Caco-2 (cell line): ENCODE measurements at regions not wholly inside any gene's neighbourhood (a gene's known extent, or its start where the extent isn't known, plus 50 kb on each side); places are given as distances from the start of the nearest gene placed in this dataset.
A peak's percentile ranks its signal among the peaks of the same experiment; 100 is the strongest.

Experiments
- BruUV-seq: library from RNA; stranded (reverse); fragments of 400-500 nt; replicated peaks from 2 replicates; lab custom pipeline; 2021; lab: Mats Ljungman, UMichigan
- CTCF ChIA-PET: fragments of 300-600 bp; sonication (Branson Sonifier 250); formaldehyde crosslinking; loops from one replicate; lab custom pipeline; 2022; ENCODE audit warnings: antibody characterized with exemption; lab: Charles Lee
- POLR2A ChIA-PET: fragments of 300-600 bp; sonication (Branson Sonifier 250); formaldehyde crosslinking; loops from one replicate; lab custom pipeline; 2022; ENCODE audit warnings: antibody characterized with exemption; lab: Charles Lee
- DNase-seq, 2 experiments: peaks; one replicate each; pipeline versions ENCODE4 v3.0.0 to v3.0.0-alpha.2; 2020 to 2022
- H3K27me3 ChIP-seq: replicated peaks from 2 replicates; pipeline ENCODE4 v1.6.0; 2011; ENCODE audit warnings: low read length; ENCODE audit not compliant: control insufficient read depth, insufficient read depth
- H3K36me3 ChIP-seq: 2 replicates; pipeline ENCODE4 v1.5.1; 2011; ENCODE audit warnings: low read length; ENCODE audit not compliant: control insufficient read depth, insufficient read depth
- H3K4me1 ChIP-seq: fragments of 250-450 bp; sonication (Bioruptor Pico); 2 replicates; pipeline ENCODE4 v1.5.1; 2020; ENCODE audit warnings: mild to moderate bottlenecking
- H3K4me3 ChIP-seq: 2 replicates; pipeline ENCODE4 v1.5.1; 2011; ENCODE audit warnings: low read depth, mild to moderate bottlenecking, control low read depth, low read length
- H3K9me3 ChIP-seq: fragments of 250-450 bp; sonication (Bioruptor Pico); 2 replicates; pipeline ENCODE4 v1.5.1; 2020; ENCODE audit warnings: mild to moderate bottlenecking, moderate library complexity
- H3K27ac Mint-ChIP-seq: one replicate; pipeline ENCODE4 v1.8.0; 2022; ENCODE audit warnings: mixed read lengths; ENCODE audit not compliant: unreplicated experiment
- H3K27me3 Mint-ChIP-seq: one replicate; pipeline ENCODE4 v1.8.0; 2022; ENCODE audit warnings: mixed read lengths; ENCODE audit not compliant: insufficient read depth, unreplicated experiment
- H3K36me3 Mint-ChIP-seq: one replicate; pipeline ENCODE4 v1.8.0; 2022; ENCODE audit warnings: mild to moderate bottlenecking, mixed read lengths; ENCODE audit not compliant: insufficient read depth, unreplicated experiment
- H3K4me1 Mint-ChIP-seq: one replicate; pipeline ENCODE4 v1.8.0; 2022; ENCODE audit warnings: low read depth, mixed read lengths; ENCODE audit not compliant: unreplicated experiment
- H3K4me3 Mint-ChIP-seq: one replicate; pipeline ENCODE4 v1.8.0; 2022; ENCODE audit warnings: mild to moderate bottlenecking, moderate library complexity, mixed read lengths; ENCODE audit not compliant: unreplicated experiment
- H3K9me3 Mint-ChIP-seq: one replicate; pipeline ENCODE4 v1.8.0; 2022; ENCODE audit warnings: mixed read lengths; ENCODE audit not compliant: unreplicated experiment
- intact Hi-C: fragments of 100-400 bp; cut with micrococcal nuclease; formaldehyde crosslinking; loops from one replicate; pipeline ENCODE4 v1.10.0; 2022; ENCODE audit not compliant: unreplicated experiment
- TF ChIP-seq, protein P1 (sequence below), 2 experiments: fragments of 200-600 bp in 1 of 2; IDR thresholded peaks; 1 replicate in 1 of 2; 2 replicates in 1 of 2; pipeline versions ENCODE4 v1.5.1 to v1.8.0; 2011 to 2022; ENCODE audit warnings: antibody characterized with exemption in 1 of 2, control low read depth in 1 of 2, inconsistent platforms in 1 of 2, low read depth in 1 of 2, low read length in 1 of 2, mild to moderate bottlenecking in 1 of 2, moderate library complexity in 1 of 2; ENCODE audit not compliant: insufficient read depth in 1 of 2, severe bottlenecking in 1 of 2, unreplicated experiment in 1 of 2

DNA sequence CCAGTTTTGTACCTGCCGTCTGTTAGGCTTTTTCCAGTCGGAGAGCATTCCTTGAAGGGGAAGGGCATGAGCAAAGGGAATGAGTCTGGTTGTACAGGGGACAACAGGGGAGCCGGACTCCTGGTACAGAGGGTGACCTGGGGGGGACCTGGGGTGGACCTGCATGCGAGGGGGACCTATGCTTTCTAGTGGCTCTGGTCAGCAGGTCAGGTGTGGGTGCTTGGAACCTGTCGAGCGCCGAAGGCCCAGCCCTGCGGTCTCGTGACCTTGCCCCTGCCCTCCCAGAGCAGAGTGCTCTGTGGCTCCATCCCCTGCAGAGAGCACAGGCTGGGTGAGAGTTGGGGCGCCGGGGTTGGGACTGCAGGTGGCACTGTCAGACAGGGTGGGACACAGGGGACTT, 96.7 kb upstream of the ASAP2 start:
- Mint-ChIP-seq H3K27me3 (no peaks in the 10 kb centered on the region), H3K4me3 (no peak overlapping the region), H3K9me3 (no peaks in the 10 kb centered on the region), H3K36me3 (no peaks in the 10 kb centered on the region), H3K4me1 (peaks cover 17% of the 10 kb centered on the region), H3K27ac (no peak overlapping the region)
- no peaks in the 10 kb centered on the region for H3K27me3 ChIP-seq
- peak in 1 of 2 experiments; percentile 15 for DNase-seq
- TF ChIP-seq, protein P1, sequence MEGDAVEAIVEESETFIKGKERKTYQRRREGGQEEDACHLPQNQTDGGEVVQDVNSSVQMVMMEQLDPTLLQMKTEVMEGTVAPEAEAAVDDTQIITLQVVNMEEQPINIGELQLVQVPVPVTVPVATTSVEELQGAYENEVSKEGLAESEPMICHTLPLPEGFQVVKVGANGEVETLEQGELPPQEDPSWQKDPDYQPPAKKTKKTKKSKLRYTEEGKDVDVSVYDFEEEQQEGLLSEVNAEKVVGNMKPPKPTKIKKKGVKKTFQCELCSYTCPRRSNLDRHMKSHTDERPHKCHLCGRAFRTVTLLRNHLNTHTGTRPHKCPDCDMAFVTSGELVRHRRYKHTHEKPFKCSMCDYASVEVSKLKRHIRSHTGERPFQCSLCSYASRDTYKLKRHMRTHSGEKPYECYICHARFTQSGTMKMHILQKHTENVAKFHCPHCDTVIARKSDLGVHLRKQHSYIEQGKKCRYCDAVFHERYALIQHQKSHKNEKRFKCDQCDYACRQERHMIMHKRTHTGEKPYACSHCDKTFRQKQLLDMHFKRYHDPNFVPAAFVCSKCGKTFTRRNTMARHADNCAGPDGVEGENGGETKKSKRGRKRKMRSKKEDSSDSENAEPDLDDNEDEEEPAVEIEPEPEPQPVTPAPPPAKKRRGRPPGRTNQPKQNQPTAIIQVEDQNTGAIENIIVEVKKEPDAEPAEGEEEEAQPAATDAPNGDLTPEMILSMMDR (IDR thresholded peaks at IDR 0.05; ENCODE audit: insufficient read depth in 1 of 2, low read depth in 1 of 2, low read length in 1 of 2, severe bottlenecking in 1 of 2, unreplicated experiment in 1 of 2), result no peak
- ChIA-PET POLR2A (no interaction called here), CTCF (interaction anchor here (0.6 kb wide), 1 partner anchor 30 kb away, joined by 4 read pairs; no protein-coding TSS in a partner anchor)
- no TSS peak for BruUV-seq
- H3K4me3 ChIP-seq, result no peak overlapping the region
- H3K9me3 ChIP-seq, result no peaks in the 10 kb centered on the region
- no peaks in the 10 kb centered on the region for H3K36me3 ChIP-seq
- peaks cover 15% of the 10 kb centered on the region for H3K4me1 ChIP-seq
- intact Hi-C loops, result no loop called here

DNA sequence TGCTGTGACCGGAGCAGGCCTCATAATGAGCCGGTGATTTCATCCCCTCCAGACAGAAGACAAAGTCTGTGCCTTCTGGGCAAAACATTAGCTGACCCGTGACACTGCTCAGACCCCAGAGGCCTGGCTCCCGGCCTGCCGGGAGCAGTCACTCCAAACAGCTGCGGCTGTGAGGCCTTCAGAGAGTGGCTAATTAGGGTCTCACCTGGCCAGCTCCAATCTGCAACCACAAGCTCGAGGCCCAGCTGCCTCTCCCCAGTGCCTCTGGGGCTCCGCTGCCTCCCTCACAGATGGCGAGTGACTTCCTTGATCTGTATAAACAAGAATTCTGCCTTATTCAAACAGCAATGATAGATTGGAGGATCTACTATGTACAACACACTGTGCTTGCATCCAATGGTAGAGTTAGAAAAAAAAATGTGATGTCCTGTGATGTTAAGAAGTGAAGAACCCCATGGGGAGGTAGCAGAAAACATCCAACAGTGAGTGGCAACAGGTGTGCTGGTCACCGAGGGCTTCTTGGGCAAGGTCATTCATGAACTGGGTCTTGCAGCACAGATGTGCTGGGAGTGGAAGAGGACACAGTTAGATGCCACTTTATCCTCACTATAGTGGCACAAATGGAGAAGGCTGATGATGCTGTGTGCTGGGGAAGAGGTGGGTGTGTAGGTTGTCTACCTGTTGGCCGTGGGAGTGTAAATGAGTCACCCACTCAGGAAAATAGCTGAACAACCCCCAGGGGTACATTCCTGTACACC, 98.2 kb upstream of the ASAP2 start:
- no peaks in the 10 kb centered on the region for H3K27me3 ChIP-seq
- peaks cover 20% of the 10 kb centered on the region for H3K4me1 Mint-ChIP-seq

DNA sequence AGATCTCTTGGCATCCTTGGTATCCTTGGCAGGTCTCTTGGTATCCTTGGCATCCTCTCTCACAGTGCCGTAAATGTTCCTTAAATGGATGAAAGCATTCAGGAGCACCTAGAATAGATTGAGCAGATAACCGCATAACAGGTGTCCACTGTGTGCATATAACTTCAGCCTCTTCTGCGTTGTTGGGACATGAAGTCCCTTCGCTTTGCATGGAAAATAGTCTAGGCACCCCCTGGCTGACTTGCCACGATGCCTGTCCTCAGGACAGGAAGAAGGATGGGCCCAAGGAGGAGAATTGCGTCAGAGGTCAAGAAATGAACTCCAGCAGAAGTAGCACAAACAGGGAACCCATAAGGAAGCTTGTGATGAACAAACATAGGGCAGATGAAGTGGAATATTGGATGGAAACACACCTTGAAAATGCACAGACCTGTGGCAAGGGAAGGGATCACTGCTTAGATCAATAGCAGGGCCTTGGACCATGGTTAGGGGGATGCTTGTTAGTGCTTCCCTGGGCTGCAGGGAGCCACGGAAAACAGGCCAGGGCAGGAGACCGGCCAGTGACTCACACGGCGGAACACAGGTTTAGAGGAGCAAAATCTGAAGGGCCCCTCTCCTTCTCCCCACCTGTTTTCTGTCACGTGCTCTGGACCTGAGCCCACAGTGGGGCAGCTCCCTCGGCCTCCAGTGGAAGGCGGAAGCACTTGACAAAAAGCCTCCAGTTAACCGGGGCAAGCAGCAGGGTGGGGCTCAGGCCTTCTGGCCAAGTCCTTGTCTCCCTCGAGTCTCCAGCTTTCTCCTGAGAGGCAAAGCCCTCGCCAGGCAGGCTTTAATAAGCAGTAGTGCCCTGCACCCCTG, 99.2 kb upstream of the ASAP2 start:
- H3K4me3 Mint-ChIP-seq, result no peak overlapping the region
- intact Hi-C loops, result no loop called here
- POLR2A ChIA-PET, result no interaction called here

More for the DNA sequence above, 98.2 kb upstream of the ASAP2 start:
- H3K27ac Mint-ChIP-seq, result no peak overlapping the region
- H3K9me3 Mint-ChIP-seq, result no peaks in the 10 kb centered on the region
- ChIA-PET POLR2A (no interaction called here), CTCF (no interaction called here)
- BruUV-seq, result no TSS peak
- TF ChIP-seq, protein P1 (IDR thresholded peaks at IDR 0.05; ENCODE audit: insufficient read depth in 1 of 2, low read depth in 1 of 2, low read length in 1 of 2, severe bottlenecking in 1 of 2, unreplicated experiment in 1 of 2), result no peak
- H3K36me3 Mint-ChIP-seq, result no peaks in the 10 kb centered on the region
- H3K27me3 Mint-ChIP-seq, result no peaks in the 10 kb centered on the region
- Histone ChIP-seq H3K4me1 (peaks cover 25% of the 10 kb centered on the region), H3K9me3 (no peaks in the 10 kb centered on the region), H3K4me3 (no peak overlapping the region), H3K36me3 (no peaks in the 10 kb centered on the region)
- peak in 1 of 2 experiments; percentile 55 for DNase-seq
- intact Hi-C loops, result no loop called here
- H3K4me3 Mint-ChIP-seq, result no peak overlapping the region

More for the DNA sequence above, 99.2 kb upstream of the ASAP2 start:
- TF ChIP-seq, protein P1 (IDR thresholded peaks at IDR 0.05; ENCODE audit: insufficient read depth in 1 of 2, low read depth in 1 of 2, low read length in 1 of 2, severe bottlenecking in 1 of 2, unreplicated experiment in 1 of 2), result no peak
- Histone ChIP-seq H3K4me3 (no peak overlapping the region), H3K36me3 (no peaks in the 10 kb centered on the region), H3K9me3 (no peaks in the 10 kb centered on the region), H3K4me1 (peaks cover 35% of the 10 kb centered on the region), H3K27me3 (no peaks in the 10 kb centered on the region)
- peak in 1 of 2 experiments; percentile 36 for DNase-seq
- BruUV-seq, result no TSS peak
- H3K4me1 Mint-ChIP-seq, result peaks cover 30% of the 10 kb centered on the region
- no peaks in the 10 kb centered on the region for H3K9me3 Mint-ChIP-seq
- peaks cover 5% of the 10 kb centered on the region for H3K36me3 Mint-ChIP-seq
- no peaks in the 10 kb centered on the region for H3K27me3 Mint-ChIP-seq
- no peak overlapping the region for H3K27ac Mint-ChIP-seq
- CTCF ChIA-PET, result no interaction called here
